Sigmoid colon (tissue), 3 donors: ENCODE measurements at regions not wholly inside any gene's neighbourhood (a gene's known extent, or its start where the extent isn't known, plus 50 kb on each side); places are given as distances from the start of the nearest gene placed in this dataset.

ENCODE experiments used
- POLR2A ChIP-seq, 2 donors: fragments of 450-650 bp; IDR thresholded peaks; one replicate each; pipeline ENCODE4 v1.6.1; 2016; ENCODE audit warnings: antibody characterized with exemption in 2 of 2, mild to moderate bottlenecking in 2 of 2, moderate library complexity in 2 of 2
- TF ChIP-seq, protein P1 (sequence below), 4 experiments: fragments of 450-650 bp in 3 of 4; fragments of 200-600 bp in 1 of 4; IDR thresholded peaks; one replicate each; pipeline ENCODE4 v1.5.1; 2016 to 2019; ENCODE audit warnings: antibody characterized with exemption in 4 of 4, mild to moderate bottlenecking in 3 of 4, moderate library complexity in 2 of 4

DNA sequence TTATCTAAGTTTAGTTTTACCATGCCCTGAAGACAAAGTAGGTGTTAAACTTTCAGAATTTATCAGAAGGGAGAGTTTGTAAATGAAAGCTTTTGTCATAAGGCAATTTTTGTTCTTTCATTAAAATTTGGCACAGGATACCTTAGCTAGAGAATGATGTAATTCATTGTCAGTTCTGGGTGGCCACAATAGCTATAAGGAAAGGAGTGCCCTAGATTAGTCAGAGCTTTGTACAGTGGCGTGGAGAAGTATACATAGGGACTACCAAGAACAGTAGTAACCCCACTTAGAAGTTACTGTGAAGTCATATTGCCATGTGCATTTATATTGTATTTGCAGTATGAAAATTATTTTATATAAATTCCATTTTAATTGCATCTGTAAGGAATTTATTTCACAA is 126.3 kb upstream of the CARD18 start:
- no peak for TF ChIP-seq POLR2A (IDR thresholded peaks at IDR 0.05)
- TF ChIP-seq, protein P1, sequence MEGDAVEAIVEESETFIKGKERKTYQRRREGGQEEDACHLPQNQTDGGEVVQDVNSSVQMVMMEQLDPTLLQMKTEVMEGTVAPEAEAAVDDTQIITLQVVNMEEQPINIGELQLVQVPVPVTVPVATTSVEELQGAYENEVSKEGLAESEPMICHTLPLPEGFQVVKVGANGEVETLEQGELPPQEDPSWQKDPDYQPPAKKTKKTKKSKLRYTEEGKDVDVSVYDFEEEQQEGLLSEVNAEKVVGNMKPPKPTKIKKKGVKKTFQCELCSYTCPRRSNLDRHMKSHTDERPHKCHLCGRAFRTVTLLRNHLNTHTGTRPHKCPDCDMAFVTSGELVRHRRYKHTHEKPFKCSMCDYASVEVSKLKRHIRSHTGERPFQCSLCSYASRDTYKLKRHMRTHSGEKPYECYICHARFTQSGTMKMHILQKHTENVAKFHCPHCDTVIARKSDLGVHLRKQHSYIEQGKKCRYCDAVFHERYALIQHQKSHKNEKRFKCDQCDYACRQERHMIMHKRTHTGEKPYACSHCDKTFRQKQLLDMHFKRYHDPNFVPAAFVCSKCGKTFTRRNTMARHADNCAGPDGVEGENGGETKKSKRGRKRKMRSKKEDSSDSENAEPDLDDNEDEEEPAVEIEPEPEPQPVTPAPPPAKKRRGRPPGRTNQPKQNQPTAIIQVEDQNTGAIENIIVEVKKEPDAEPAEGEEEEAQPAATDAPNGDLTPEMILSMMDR (IDR thresholded peaks at IDR 0.05): no peak
